ENCODE measurements at regions not wholly inside any gene's neighbourhood (a gene's known extent, or its start where the extent isn't known, plus 50 kb on each side); places are given as distances from the start of the nearest gene placed in this dataset.

DNA sequence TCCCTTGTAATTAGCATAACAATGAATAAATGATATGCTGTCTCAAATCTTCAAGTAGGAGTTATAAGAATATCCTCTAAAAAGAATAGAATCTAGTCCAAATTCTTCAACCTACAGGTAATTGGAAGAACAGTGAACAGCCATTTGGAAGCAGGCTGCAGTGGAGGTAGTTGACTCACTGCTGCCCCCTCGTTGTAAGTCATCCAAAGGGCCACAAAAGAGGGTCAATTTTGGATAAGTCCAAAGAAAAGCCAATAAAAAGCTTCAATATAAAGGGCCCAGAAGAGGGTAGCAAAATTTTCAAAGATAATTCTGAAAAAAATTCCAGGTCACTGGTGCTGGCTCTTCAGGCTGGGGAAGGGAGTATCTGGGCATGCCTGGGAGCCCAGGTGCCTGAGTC lies 60.8 kb upstream of the SSTR4 start:
- DNase-seq (ENCODE audit: low spot score) = no peak
- ATAC-seq (ENCODE audit: low FRiP score) = no peak
- TF ChIP-seq CTCF (IDR thresholded peaks at IDR 0.05) = no peak

- DNase-seq (ENCODE audit: low spot score) (no peak), ATAC-seq (ENCODE audit: low FRiP score) (no peak)
- TF ChIP-seq CTCF (IDR thresholded peaks at IDR 0.05) = no peak
Measured at GRCh38 chr20:22977047-22977785, 57.9 kb upstream of the SSTR4 start.

DNA sequence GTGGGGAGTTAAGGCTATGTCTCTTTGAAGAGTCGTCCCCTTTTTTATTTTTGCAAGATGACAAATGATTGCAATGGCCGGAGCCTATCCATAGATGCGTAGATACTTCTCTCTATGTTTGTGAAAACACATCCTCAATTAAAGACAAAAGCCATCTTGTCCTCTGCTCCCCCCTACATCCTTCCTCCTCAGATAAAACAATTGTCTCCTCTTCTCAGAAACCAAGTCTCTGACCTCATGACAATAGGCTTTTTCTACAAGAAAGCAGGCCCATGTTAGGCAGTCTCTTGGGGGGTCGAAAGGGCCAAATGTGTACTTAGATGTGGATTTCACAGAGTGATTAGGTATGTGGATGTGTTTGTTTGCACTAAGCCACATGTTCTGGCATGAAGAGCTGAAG lies 51.1 kb upstream of the SSTR4 start:
- DNase-seq (ENCODE audit: low spot score) (no peak), ATAC-seq (ENCODE audit: low FRiP score) (no peak)
- TF ChIP-seq CTCF (IDR thresholded peaks at IDR 0.05) = no peak

DNA sequence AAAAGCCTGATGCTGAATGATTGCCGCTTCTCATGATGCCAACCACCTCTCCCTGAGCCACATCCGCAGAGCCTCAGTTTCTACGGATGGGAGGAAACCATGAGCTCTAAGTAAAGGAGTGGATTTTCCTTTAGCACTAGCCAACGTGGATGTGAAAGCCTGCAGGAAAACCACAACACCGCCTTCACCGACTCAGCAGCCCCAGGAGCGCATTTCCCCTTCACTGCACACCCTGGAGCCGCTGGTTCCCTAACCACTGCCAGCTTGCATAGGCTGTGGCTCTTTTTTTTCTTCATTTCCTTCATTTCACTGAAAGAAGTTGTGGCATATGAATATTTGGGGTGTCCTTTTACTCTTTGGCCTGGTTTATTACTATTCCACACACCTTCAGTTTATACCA lies 50.5 kb upstream of the SSTR4 start:
- ATAC-seq (ENCODE audit: low FRiP score) = no peak
- TF ChIP-seq CTCF (IDR thresholded peaks at IDR 0.05) = no peak
- DNase-seq (ENCODE audit: low spot score) = no peak

GRCh38 chr20:22985239-22985778 lies 49.8 kb upstream of the SSTR4 start:
- ATAC-seq (ENCODE audit: low FRiP score) (no peak), DNase-seq (ENCODE audit: low spot score) (no peak)
- TF ChIP-seq CTCF (IDR thresholded peaks at IDR 0.05) = no peak
